Activated naive CD4-positive, alpha-beta T cell treated with Interleukin-2 at 50 U/mL for 16 hours (primary cell): ENCODE measurements at regions not wholly inside any gene's neighbourhood (a gene's known extent, or its start where the extent isn't known, plus 50 kb on each side); places are given as distances from the start of the nearest gene placed in this dataset.
"Not testable (repeated sequence)": the region's sequence is repeated elsewhere in the genome, so short reads cannot be mapped to it uniquely, and the experiment has no call there.

ENCODE experiments used
- DNase-seq: peaks from one replicate; pipeline ENCODE4 v3.0.0-alpha.2; 2020

- no peak for DNase-seq
Measured at GRCh38 chr3:118504906-118505305, 529.7 kb downstream of the IGSF11 start.

- no peak for DNase-seq
Measured at GRCh38 chr3:118505784-118506183, 528.9 kb downstream of the IGSF11 start.

- DNase-seq: no peak
Measured at GRCh38 chr3:118511402-118511801, 523.2 kb downstream of the IGSF11 start.

- no peak for DNase-seq
Measured at GRCh38 chr3:118512301-118512700, 522.3 kb downstream of the IGSF11 start.

- no peak for DNase-seq
Measured at GRCh38 chr3:118525077-118525476, 509.6 kb downstream of the IGSF11 start.

- DNase-seq: no peak
Measured at GRCh38 chr3:118526758-118527513, 507.7 kb downstream of the IGSF11 start.

GRCh38 chr3:118527514-118528044, 507.1 kb downstream of the IGSF11 start:
- no peak for DNase-seq

GRCh38 chr3:118529554-118529953, 505.1 kb downstream of the IGSF11 start:
- DNase-seq: no peak

- no peak for DNase-seq
Measured at GRCh38 chr3:118530350-118530922, 504.2 kb downstream of the IGSF11 start.

GRCh38 chr3:118530927-118531356, 503.7 kb downstream of the IGSF11 start:
- DNase-seq: not testable (repeated sequence)

GRCh38 chr3:118531816-118532215, 502.8 kb downstream of the IGSF11 start:
- no peak for DNase-seq

- no peak for DNase-seq
Measured at GRCh38 chr3:118533676-118534075, 501.0 kb downstream of the IGSF11 start.

- no peak for DNase-seq
Measured at GRCh38 chr3:118534519-118534918, 500.1 kb downstream of the IGSF11 start.

GRCh38 chr3:118536764-118537163, 497.9 kb downstream of the IGSF11 start:
- DNase-seq: no peak

GRCh38 chr3:118537454-118537853, 497.2 kb downstream of the IGSF11 start:
- no peak for DNase-seq

GRCh38 chr3:118538187-118538586, 496.5 kb downstream of the IGSF11 start:
- no peak for DNase-seq

- not testable (repeated sequence) for DNase-seq
Measured at GRCh38 chr3:118539820-118540447, 494.7 kb downstream of the IGSF11 start.

- DNase-seq: not testable (repeated sequence)
Measured at GRCh38 chr3:118540448-118540821, 494.2 kb downstream of the IGSF11 start.

- no peak for DNase-seq
Measured at GRCh38 chr3:118540826-118541225, 493.8 kb downstream of the IGSF11 start.

- no peak for DNase-seq
Measured at GRCh38 chr3:118541796-118542195, 492.9 kb downstream of the IGSF11 start.

GRCh38 chr3:118543832-118544231, 490.8 kb downstream of the IGSF11 start:
- no peak for DNase-seq

GRCh38 chr3:118544458-118544857, 490.2 kb downstream of the IGSF11 start:
- no peak for DNase-seq

GRCh38 chr3:118548434-118548833, 486.2 kb downstream of the IGSF11 start:
- no peak for DNase-seq

- DNase-seq: no peak
Measured at GRCh38 chr3:118550122-118550521, 484.5 kb downstream of the IGSF11 start.
